ENCODE measurements at regions not wholly inside any gene's neighbourhood (a gene's known extent, or its start where the extent isn't known, plus 50 kb on each side); places are given as distances from the start of the nearest gene placed in this dataset.

DNA sequence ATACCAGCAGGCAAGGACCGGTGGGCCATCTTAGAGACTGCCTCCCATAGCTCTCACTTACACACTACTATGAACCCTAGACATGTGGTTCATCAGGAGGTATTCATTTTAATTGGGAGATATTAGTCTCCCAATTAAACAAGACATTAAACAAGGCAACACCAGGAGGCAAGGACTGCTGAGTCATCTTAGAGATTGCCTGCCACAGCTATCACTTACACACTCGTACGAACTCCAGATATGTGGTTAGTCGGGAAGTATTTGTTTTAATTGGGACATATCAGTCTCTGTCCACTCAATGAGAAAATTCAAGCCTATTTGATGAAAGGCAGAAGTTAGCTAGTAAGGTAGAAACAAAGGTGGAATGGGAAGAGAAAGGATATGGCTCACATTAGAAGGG is 343.9 kb downstream of the NFIB start:
- TF ChIP-seq EZH2 (IDR thresholded peaks at IDR 0.05; ENCODE audit: borderline replicate concordance, control insufficient read depth, low read depth, low read length): no peak
- TF ChIP-seq, protein P1, sequence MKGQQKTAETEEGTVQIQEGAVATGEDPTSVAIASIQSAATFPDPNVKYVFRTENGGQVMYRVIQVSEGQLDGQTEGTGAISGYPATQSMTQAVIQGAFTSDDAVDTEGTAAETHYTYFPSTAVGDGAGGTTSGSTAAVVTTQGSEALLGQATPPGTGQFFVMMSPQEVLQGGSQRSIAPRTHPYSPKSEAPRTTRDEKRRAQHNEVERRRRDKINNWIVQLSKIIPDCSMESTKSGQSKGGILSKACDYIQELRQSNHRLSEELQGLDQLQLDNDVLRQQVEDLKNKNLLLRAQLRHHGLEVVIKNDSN (IDR thresholded peaks at IDR 0.05; ENCODE audit: borderline replicate concordance, extremely low read length, insufficient read depth, low read depth, low read length): no peak
- TF ChIP-seq LARP7 (IDR thresholded peaks at IDR 0.05): no peak
- no peak for TF ChIP-seq YY1 (IDR thresholded peaks at IDR 0.05; ENCODE audit: low read depth, low read length)
- no peak for TF ChIP-seq RAD51 (IDR thresholded peaks at IDR 0.05)
- TF ChIP-seq, protein P2, sequence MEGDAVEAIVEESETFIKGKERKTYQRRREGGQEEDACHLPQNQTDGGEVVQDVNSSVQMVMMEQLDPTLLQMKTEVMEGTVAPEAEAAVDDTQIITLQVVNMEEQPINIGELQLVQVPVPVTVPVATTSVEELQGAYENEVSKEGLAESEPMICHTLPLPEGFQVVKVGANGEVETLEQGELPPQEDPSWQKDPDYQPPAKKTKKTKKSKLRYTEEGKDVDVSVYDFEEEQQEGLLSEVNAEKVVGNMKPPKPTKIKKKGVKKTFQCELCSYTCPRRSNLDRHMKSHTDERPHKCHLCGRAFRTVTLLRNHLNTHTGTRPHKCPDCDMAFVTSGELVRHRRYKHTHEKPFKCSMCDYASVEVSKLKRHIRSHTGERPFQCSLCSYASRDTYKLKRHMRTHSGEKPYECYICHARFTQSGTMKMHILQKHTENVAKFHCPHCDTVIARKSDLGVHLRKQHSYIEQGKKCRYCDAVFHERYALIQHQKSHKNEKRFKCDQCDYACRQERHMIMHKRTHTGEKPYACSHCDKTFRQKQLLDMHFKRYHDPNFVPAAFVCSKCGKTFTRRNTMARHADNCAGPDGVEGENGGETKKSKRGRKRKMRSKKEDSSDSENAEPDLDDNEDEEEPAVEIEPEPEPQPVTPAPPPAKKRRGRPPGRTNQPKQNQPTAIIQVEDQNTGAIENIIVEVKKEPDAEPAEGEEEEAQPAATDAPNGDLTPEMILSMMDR (IDR thresholded peaks at IDR 0.05 in 2 of 3, conservative IDR thresholded peaks at IDR 0.05 in 1 of 3; ENCODE audit: control insufficient read depth in 2 of 3, extremely low read depth in 1 of 3, insufficient read depth in 1 of 3, low read depth in 3 of 3, low read length in 3 of 3): no peak
- TF ChIP-seq, protein P3, sequence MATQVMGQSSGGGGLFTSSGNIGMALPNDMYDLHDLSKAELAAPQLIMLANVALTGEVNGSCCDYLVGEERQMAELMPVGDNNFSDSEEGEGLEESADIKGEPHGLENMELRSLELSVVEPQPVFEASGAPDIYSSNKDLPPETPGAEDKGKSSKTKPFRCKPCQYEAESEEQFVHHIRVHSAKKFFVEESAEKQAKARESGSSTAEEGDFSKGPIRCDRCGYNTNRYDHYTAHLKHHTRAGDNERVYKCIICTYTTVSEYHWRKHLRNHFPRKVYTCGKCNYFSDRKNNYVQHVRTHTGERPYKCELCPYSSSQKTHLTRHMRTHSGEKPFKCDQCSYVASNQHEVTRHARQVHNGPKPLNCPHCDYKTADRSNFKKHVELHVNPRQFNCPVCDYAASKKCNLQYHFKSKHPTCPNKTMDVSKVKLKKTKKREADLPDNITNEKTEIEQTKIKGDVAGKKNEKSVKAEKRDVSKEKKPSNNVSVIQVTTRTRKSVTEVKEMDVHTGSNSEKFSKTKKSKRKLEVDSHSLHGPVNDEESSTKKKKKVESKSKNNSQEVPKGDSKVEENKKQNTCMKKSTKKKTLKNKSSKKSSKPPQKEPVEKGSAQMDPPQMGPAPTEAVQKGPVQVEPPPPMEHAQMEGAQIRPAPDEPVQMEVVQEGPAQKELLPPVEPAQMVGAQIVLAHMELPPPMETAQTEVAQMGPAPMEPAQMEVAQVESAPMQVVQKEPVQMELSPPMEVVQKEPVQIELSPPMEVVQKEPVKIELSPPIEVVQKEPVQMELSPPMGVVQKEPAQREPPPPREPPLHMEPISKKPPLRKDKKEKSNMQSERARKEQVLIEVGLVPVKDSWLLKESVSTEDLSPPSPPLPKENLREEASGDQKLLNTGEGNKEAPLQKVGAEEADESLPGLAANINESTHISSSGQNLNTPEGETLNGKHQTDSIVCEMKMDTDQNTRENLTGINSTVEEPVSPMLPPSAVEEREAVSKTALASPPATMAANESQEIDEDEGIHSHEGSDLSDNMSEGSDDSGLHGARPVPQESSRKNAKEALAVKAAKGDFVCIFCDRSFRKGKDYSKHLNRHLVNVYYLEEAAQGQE (IDR thresholded peaks at IDR 0.05; ENCODE audit: low read depth, low read length): no peak
- TF ChIP-seq RFX5 (IDR thresholded peaks at IDR 0.05; ENCODE audit: low read depth, low read length): no peak
- no peak for TF ChIP-seq POLR2A (IDR thresholded peaks at IDR 0.05; ENCODE audit: low read depth, low read length)
- TF ChIP-seq, protein P4, sequence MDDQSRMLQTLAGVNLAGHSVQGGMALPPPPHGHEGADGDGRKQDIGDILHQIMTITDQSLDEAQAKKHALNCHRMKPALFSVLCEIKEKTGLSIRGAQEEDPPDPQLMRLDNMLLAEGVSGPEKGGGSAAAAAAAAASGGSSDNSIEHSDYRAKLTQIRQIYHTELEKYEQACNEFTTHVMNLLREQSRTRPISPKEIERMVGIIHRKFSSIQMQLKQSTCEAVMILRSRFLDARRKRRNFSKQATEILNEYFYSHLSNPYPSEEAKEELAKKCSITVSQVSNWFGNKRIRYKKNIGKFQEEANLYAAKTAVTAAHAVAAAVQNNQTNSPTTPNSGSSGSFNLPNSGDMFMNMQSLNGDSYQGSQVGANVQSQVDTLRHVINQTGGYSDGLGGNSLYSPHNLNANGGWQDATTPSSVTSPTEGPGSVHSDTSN (IDR thresholded peaks at IDR 0.05; ENCODE audit: insufficient replicate concordance, low read depth, low read length): no peak
- no peak for TF ChIP-seq CBX3 (IDR thresholded peaks at IDR 0.05; ENCODE audit: borderline replicate concordance, low read depth)
- no peak for TF ChIP-seq SIX5 (IDR thresholded peaks at IDR 0.05; ENCODE audit: low read depth, low read length, severe bottlenecking)
